Fibroblast of the aortic adventitia (primary cell): ENCODE measurements at regions not wholly inside any gene's neighbourhood (a gene's known extent, or its start where the extent isn't known, plus 50 kb on each side); places are given as distances from the start of the nearest gene placed in this dataset.

Experiments
- DNase-seq: peaks from one replicate; pipeline ENCODE4 v3.0.0-alpha.2; 2010; ENCODE audit warnings: low read depth
- H3K4me3 ChIP-seq: 2 replicates; pipeline ENCODE4 v1.5.1; 2011; ENCODE audit warnings: low read depth, mild to moderate bottlenecking, control low read depth, low read length, moderate library complexity
- TF ChIP-seq, protein P1 (sequence below): IDR thresholded peaks from 2 replicates; pipeline ENCODE4 v1.5.1; 2011; ENCODE audit warnings: mild to moderate bottlenecking, low read length, control low read depth, inconsistent platforms; ENCODE audit not compliant: insufficient read depth

- DNase-seq: no peak
- TF ChIP-seq, protein P1, sequence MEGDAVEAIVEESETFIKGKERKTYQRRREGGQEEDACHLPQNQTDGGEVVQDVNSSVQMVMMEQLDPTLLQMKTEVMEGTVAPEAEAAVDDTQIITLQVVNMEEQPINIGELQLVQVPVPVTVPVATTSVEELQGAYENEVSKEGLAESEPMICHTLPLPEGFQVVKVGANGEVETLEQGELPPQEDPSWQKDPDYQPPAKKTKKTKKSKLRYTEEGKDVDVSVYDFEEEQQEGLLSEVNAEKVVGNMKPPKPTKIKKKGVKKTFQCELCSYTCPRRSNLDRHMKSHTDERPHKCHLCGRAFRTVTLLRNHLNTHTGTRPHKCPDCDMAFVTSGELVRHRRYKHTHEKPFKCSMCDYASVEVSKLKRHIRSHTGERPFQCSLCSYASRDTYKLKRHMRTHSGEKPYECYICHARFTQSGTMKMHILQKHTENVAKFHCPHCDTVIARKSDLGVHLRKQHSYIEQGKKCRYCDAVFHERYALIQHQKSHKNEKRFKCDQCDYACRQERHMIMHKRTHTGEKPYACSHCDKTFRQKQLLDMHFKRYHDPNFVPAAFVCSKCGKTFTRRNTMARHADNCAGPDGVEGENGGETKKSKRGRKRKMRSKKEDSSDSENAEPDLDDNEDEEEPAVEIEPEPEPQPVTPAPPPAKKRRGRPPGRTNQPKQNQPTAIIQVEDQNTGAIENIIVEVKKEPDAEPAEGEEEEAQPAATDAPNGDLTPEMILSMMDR: no peak
- no peak overlapping the region for H3K4me3 ChIP-seq
Observed at GRCh38 chr3:128550471-128551126, 57.6 kb upstream of the GATA2 start.

GRCh38 chr3:128550113-128550440 is 57.1 kb upstream of the GATA2 start:
- TF ChIP-seq, protein P1: no peak
- H3K4me3 ChIP-seq: no peak overlapping the region
- no peak for DNase-seq

DNA sequence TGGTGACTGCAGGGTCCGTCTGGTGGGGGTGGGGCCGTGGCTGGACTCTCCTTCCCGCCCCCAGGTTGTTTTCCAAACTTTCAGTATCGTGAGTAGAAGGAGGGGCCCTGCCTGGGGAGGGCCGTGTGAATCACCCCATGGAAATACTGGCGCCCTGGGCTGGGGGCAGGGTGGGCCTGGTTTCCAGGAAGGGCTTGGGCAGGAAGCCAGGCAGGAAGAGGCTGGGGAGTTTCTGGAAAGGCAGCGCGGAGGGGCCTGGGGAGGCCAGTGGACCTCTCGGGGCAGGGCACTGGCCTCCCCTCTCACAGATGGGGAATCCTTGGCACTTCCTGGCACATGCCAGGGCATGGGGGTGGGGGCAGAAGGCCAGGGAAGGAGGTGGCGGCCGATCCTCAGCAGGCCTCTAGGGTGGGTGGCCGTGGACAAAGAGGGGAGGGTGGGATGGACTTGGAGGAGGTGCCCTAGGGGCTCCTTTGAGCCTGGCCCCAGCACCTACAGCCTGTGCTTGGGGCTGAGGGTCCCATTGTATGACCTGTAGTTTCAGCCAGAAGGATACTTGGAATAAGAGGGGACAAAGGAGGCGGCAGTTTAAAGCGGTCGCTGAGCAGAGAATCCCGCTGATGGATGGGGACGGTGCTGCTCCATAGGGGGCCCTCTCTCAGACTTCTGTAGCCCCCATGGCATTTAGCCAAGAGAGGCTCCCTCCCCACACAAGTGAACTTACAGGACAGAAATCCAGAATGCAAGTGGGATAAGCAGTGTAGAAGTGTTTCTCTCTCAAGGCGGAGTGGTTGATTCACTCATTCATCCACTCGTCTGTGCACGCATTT is 56.5 kb upstream of the GATA2 start:
- TF ChIP-seq, protein P1: no peak
- DNase-seq: peak; percentile 90
- H3K4me3 ChIP-seq: no peak overlapping the region

- H3K4me3 ChIP-seq: no peak overlapping the region
- peak; percentile 64 for DNase-seq
- TF ChIP-seq, protein P1: no peak
Observed at GRCh38 chr3:128548426-128549282, 55.7 kb upstream of the GATA2 start.

GRCh38 chr3:128548021-128548420 is 55.0 kb upstream of the GATA2 start:
- TF ChIP-seq, protein P1: no peak
- no peak for DNase-seq
- no peak overlapping the region for H3K4me3 ChIP-seq

DNA sequence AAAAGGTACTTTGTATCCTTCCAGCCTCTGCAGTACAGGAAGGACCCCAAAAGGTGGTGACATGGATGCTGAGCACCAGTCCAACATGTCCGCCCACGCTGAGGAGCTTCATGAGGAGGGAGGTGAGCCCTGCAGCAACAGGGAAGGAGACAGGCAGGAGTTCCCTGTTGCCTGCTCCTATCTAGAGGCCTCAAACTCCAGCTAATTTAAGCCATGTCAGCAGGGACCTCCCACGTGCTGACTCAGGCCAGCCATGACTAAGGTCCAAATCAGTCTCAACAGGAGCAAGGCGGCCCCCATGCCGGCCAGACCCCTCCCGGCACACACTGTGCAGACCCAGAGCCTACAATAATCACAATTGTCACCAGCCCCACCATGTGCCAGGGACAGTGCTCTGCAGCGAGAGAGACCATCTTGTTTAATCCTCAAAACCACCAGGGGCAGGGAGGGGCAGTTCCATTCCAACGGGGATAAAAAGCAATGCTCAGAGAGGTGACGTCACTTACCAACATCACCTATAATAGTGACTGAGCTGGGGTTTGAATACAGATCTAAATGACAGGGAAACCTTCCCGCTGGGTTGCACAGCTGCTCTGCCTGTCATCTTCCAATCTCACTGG is 54.5 kb upstream of the GATA2 start:
- DNase-seq: peak; percentile 51
- TF ChIP-seq, protein P1: no peak
- H3K4me3 ChIP-seq: no peak overlapping the region
